ENCODE measurements at regions not wholly inside any gene's neighbourhood (a gene's known extent, or its start where the extent isn't known, plus 50 kb on each side); places are given as distances from the start of the nearest gene placed in this dataset.
"Not testable (repeated sequence)": the region's sequence is repeated elsewhere in the genome, so short reads cannot be mapped to it uniquely, and the experiment has no call there.

DNA sequence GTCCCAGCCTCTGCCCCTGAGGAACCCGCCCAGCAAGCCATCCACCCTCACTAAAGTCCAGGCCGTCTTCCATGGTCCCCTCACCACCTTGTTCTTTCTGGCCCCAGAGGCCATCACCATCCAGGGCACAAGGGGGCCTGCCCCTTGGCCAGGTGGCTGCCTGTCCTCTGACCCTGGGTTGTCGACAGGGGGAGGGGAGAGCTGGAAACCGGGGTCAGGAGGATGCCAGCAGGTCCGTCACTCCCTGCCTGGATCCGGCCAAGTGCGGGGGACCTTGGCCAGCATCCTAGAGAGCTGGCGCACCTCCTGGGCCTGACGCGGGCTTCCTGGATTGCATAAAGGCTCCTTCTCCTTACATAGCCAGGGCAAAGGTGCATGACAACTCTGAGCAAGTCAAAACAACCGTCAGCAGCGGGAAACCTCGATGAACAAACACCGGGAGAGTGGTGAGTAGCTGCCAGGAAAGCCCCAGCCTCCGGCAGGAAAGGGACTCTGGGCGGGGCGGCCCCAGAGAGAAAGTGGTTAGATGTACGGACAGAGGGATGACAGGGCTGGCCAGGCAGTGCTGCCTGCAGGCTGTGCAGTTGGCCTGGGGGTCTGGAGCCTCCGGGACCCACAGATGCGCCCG, 4461.2 kb upstream of the TPTE start:
- H3K4me3 Mint-ChIP-seq; H3K36me3 Mint-ChIP-seq; H3K79me2 ChIP-seq (ENCODE audit: insufficient read depth, low read length); H3K9ac ChIP-seq (ENCODE audit: insufficient read depth, low read length, poor library complexity, severe bottlenecking); H3K27me3 ChIP-seq (ENCODE audit: control insufficient read depth in 2 of 2, insufficient read depth in 2 of 2, low read length in 2 of 2); H2AFZ ChIP-seq (ENCODE audit: insufficient read depth, low read depth, low read length, poor library complexity, severe bottlenecking); H3K27ac ChIP-seq (ENCODE audit: low read depth in 1 of 2, low read length in 2 of 2); H3K4me1 ChIP-seq (ENCODE audit: control insufficient read depth in 1 of 2, insufficient read depth in 2 of 2, low read length in 2 of 2); H4K20me1 ChIP-seq (ENCODE audit: insufficient read depth, low read length); intact Hi-C loops (cut with micrococcal nuclease); H3K4me1 Mint-ChIP-seq; H3K4me3 ChIP-seq (replicated peaks in 1 of 3; ENCODE audit: low read depth in 2 of 3, low read length in 3 of 3); H3K4me2 ChIP-seq (replicated peaks; ENCODE audit: extremely low read depth, low read length, poor library complexity, severe bottlenecking); H3K27me3 Mint-ChIP-seq (ENCODE audit: low read depth in 3 of 3); H3K36me3 ChIP-seq (replicated peaks in 1 of 2; ENCODE audit: control insufficient read depth in 1 of 2, insufficient read depth in 2 of 2, low read length in 2 of 2); H3K9me3 ChIP-seq (replicated peaks in 1 of 2; ENCODE audit: control insufficient read depth in 1 of 2, insufficient read depth in 1 of 2, low read length in 2 of 2); H3K9me3 Mint-ChIP-seq; H3K27ac Mint-ChIP-seq; DNase-seq: not testable (repeated sequence)
- WGBS (ENCODE audit: insufficient coverage), result no CpG with 5 or more reads among the region's 21 CpGs

DNA sequence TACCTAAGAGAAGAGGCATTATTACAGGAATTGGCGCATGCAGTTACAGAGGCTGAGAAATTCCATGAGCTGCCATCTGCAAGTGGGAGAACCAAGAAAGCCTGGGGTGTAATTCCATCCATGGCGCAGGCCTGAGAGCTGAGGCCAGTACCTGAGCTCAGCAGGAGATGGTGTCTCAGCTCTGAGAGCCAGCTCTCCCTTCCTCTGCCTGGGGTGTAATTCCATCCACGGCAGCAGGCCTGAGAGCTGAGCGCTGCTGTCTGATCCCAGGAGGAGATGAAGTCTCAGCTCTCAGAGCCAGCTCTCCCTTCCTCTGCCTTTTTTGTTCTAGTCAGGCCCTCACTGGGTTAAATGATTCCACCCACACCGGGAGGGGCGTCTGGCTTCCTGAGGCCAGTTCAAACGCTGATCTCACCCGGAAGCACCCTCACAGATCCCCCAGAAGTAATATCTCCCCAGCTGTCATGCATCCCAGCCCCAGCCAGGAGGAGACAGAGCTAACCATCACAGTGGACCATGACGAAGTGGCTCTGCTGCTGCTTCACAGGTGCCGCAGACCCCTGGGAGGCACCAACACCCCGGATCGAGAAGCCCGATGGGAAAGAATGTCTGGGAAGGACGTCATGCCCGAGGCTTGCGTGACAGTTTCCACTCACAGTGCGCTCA, 4454.9 kb upstream of the TPTE start:
- H3K9me3 Mint-ChIP-seq; H4K20me1 ChIP-seq (ENCODE audit: insufficient read depth, low read length); DNase-seq; H3K4me3 Mint-ChIP-seq; H3K36me3 ChIP-seq (replicated peaks in 1 of 2; ENCODE audit: control insufficient read depth in 1 of 2, insufficient read depth in 2 of 2, low read length in 2 of 2); H3K27ac ChIP-seq (ENCODE audit: low read depth in 1 of 2, low read length in 2 of 2); H3K4me2 ChIP-seq (replicated peaks; ENCODE audit: extremely low read depth, low read length, poor library complexity, severe bottlenecking); intact Hi-C loops (cut with micrococcal nuclease); H3K4me1 Mint-ChIP-seq; H2AFZ ChIP-seq (ENCODE audit: insufficient read depth, low read depth, low read length, poor library complexity, severe bottlenecking); H3K4me1 ChIP-seq (ENCODE audit: control insufficient read depth in 1 of 2, insufficient read depth in 2 of 2, low read length in 2 of 2); H3K36me3 Mint-ChIP-seq; H3K9ac ChIP-seq (ENCODE audit: insufficient read depth, low read length, poor library complexity, severe bottlenecking); H3K79me2 ChIP-seq (ENCODE audit: insufficient read depth, low read length); H3K9me3 ChIP-seq (replicated peaks in 1 of 2; ENCODE audit: control insufficient read depth in 1 of 2, insufficient read depth in 1 of 2, low read length in 2 of 2); H3K27me3 Mint-ChIP-seq (ENCODE audit: low read depth in 3 of 3); H3K4me3 ChIP-seq (replicated peaks in 1 of 3; ENCODE audit: low read depth in 2 of 3, low read length in 3 of 3); H3K27me3 ChIP-seq (ENCODE audit: control insufficient read depth in 2 of 2, insufficient read depth in 2 of 2, low read length in 2 of 2); H3K27ac Mint-ChIP-seq: not testable (repeated sequence)
- WGBS (ENCODE audit: insufficient coverage), result no CpG with 5 or more reads among the region's 17 CpGs

DNA sequence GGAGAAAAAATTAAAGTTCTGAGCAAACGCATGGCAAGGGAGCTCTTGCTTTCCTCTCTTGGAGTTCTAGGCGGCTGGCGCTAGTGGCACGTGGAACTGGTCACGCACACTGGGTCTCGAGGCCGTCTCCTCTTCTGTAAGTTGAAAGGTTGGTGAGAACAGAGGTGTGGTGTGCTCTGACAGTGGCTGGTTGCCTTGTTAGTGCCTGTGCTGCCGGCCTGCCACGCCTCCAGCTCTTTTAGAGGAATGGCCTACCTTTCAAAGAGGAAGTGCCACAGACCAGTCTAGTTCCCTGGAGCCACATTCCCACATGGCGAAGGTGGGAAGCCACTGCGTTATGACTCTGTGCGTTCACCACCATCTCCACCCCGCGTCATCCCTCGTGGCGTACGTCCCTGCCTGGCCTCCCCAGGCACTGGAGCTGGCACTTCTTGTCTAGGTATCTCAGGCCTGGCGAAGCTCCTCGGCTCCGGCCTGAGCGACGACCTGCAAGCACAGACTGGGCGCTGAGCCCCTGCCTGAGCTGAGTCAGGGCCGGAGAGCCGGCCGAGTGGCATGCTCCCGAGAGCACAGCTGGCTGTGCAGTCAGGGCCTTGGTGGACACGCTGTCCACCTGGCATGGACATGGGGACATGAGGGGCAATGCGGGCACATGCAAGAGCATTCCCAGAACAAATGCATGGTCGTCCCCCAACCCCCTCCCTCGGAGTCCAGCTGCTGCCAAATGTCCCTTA, 4453.1 kb upstream of the TPTE start:
- H3K4me3 ChIP-seq (replicated peaks in 1 of 3; ENCODE audit: low read depth in 2 of 3, low read length in 3 of 3); H3K27me3 Mint-ChIP-seq (ENCODE audit: low read depth in 3 of 3); intact Hi-C loops (cut with micrococcal nuclease); H3K4me1 ChIP-seq (ENCODE audit: control insufficient read depth in 1 of 2, insufficient read depth in 2 of 2, low read length in 2 of 2); H3K4me1 Mint-ChIP-seq; H3K27ac ChIP-seq (ENCODE audit: low read depth in 1 of 2, low read length in 2 of 2); H2AFZ ChIP-seq (ENCODE audit: insufficient read depth, low read depth, low read length, poor library complexity, severe bottlenecking); H3K9ac ChIP-seq (ENCODE audit: insufficient read depth, low read length, poor library complexity, severe bottlenecking); H3K9me3 ChIP-seq (replicated peaks in 1 of 2; ENCODE audit: control insufficient read depth in 1 of 2, insufficient read depth in 1 of 2, low read length in 2 of 2); H3K9me3 Mint-ChIP-seq; H3K27me3 ChIP-seq (ENCODE audit: control insufficient read depth in 2 of 2, insufficient read depth in 2 of 2, low read length in 2 of 2); H4K20me1 ChIP-seq (ENCODE audit: insufficient read depth, low read length); H3K4me2 ChIP-seq (replicated peaks; ENCODE audit: extremely low read depth, low read length, poor library complexity, severe bottlenecking); H3K36me3 Mint-ChIP-seq; H3K79me2 ChIP-seq (ENCODE audit: insufficient read depth, low read length); H3K4me3 Mint-ChIP-seq; H3K36me3 ChIP-seq (replicated peaks in 1 of 2; ENCODE audit: control insufficient read depth in 1 of 2, insufficient read depth in 2 of 2, low read length in 2 of 2); H3K27ac Mint-ChIP-seq; DNase-seq: not testable (repeated sequence)
- WGBS (ENCODE audit: insufficient coverage), result no CpG with 5 or more reads among the region's 31 CpGs

DNA sequence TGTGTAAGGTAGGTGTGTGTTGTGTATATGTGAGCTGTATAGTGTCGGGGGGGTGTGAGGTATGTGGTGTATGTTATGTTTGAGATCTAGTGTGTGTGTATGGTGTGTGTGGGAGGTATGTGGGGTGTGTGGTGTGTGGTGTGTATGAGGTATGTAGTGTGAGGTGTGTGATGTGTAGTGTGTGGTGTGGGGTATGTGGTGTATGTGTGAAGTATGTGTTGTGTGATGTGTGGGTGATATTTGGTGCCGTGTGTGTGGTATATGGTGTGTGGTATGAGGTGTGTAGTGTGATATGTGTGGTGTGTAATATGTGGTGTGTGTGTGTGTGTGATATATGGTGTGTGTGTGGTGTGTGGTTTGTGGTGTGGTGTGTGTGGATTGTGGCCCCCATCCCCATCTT, 4451.2 kb upstream of the TPTE start:
- H3K27ac ChIP-seq (ENCODE audit: low read depth in 1 of 2, low read length in 2 of 2); H3K36me3 ChIP-seq (replicated peaks in 1 of 2; ENCODE audit: control insufficient read depth in 1 of 2, insufficient read depth in 2 of 2, low read length in 2 of 2); intact Hi-C loops (cut with micrococcal nuclease); H4K20me1 ChIP-seq (ENCODE audit: insufficient read depth, low read length); H3K9me3 Mint-ChIP-seq; H3K9ac ChIP-seq (ENCODE audit: insufficient read depth, low read length, poor library complexity, severe bottlenecking); H3K4me3 Mint-ChIP-seq; DNase-seq; H3K4me2 ChIP-seq (replicated peaks; ENCODE audit: extremely low read depth, low read length, poor library complexity, severe bottlenecking); H3K4me1 Mint-ChIP-seq; H3K27me3 Mint-ChIP-seq (ENCODE audit: low read depth in 3 of 3); H3K9me3 ChIP-seq (replicated peaks in 1 of 2; ENCODE audit: control insufficient read depth in 1 of 2, insufficient read depth in 1 of 2, low read length in 2 of 2); H3K36me3 Mint-ChIP-seq; H3K4me3 ChIP-seq (replicated peaks in 1 of 3; ENCODE audit: low read depth in 2 of 3, low read length in 3 of 3); H3K4me1 ChIP-seq (ENCODE audit: control insufficient read depth in 1 of 2, insufficient read depth in 2 of 2, low read length in 2 of 2); H3K79me2 ChIP-seq (ENCODE audit: insufficient read depth, low read length); H3K27me3 ChIP-seq (ENCODE audit: control insufficient read depth in 2 of 2, insufficient read depth in 2 of 2, low read length in 2 of 2); H2AFZ ChIP-seq (ENCODE audit: insufficient read depth, low read depth, low read length, poor library complexity, severe bottlenecking): not testable (repeated sequence)
- H3K27ac Mint-ChIP-seq, result peak overlapping the region in 1 of 7 donors; percentile 52
- WGBS (ENCODE audit: insufficient coverage), result 100% methylated on average over 1 of the region's 2 CpGs
